ENCODE measurements at regions not wholly inside any gene's neighbourhood (a gene's known extent, or its start where the extent isn't known, plus 50 kb on each side); places are given as distances from the start of the nearest gene placed in this dataset.

DNA sequence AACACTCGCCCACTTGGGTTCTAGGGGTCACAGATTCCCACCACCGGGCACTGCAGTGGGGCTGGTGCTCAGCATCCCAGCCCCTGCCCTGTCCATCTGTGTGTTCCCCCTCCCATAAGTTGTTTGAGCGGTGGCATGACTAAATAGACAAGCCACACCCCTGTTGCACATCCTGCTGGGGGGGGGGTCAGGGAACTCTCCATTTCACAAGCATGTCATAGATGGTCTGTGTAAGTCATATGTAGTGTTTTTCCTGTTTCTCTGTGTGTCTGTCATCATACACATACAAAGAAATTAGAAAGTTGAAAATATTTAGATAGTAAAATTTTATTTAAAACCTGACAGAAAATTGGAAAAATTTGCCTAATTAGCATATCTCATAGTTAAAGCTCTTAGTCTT lies 270.2 kb downstream of the IPO8 start:
- Histone ChIP-seq H3K4ac (ENCODE audit: low read depth, low read length) (no peak overlapping the region), H3K4me3 (ENCODE audit: insufficient read depth, low read depth, low read length) (no peak overlapping the region), H2AK5ac (ENCODE audit: low read depth, low read length) (no peak overlapping the region), H3K27me3 (ENCODE audit: control insufficient read depth, insufficient read depth, low read length) (no peaks in the 10 kb centered on the region), H3K4me1 (ENCODE audit: control insufficient read depth, insufficient read depth, low read length) (no peaks in the 10 kb centered on the region), H2AK9ac (replicated peaks; ENCODE audit: low read depth, low read length, poor library complexity) (no peak overlapping the region), H4K20me1 (ENCODE audit: insufficient read depth, low read length) (no peaks in the 10 kb centered on the region), H3K18ac (ENCODE audit: low read depth, low read length) (no peak overlapping the region), H3K4me2 (ENCODE audit: low read depth, low read length) (no peak overlapping the region), H3K9ac (ENCODE audit: low read depth, low read length) (no peak overlapping the region), H3K9me1 (ENCODE audit: insufficient read depth, low read length) (no peaks in the 10 kb centered on the region), H3K27ac (ENCODE audit: insufficient read depth, low read length) (no peak overlapping the region), H4K91ac (ENCODE audit: insufficient read depth, low read depth, low read length) (no peak overlapping the region), H2BK15ac (ENCODE audit: low read depth, low read length) (no peak overlapping the region), H3K23ac (ENCODE audit: low read depth, low read length) (no peak overlapping the region), H2AFZ (replicated peaks; ENCODE audit: low read length, poor library complexity) (no peak overlapping the region), H3K14ac (replicated peaks; ENCODE audit: low read depth, low read length) (no peak overlapping the region), H2BK120ac (ENCODE audit: low read depth, low read length) (no peak overlapping the region), H4K8ac (ENCODE audit: low read depth in 2 of 2, low read length in 2 of 2) (no peak overlapping the region), H3K36me3 (ENCODE audit: control insufficient read depth, insufficient read depth, low read length) (no peaks in the 10 kb centered on the region), H3K79me1 (ENCODE audit: low read depth in 1 of 2, low read length in 2 of 2) (no peaks in the 10 kb centered on the region), H4K5ac (ENCODE audit: low read depth, low read length) (no peak overlapping the region), H3K9me3 (ENCODE audit: control insufficient read depth, insufficient read depth, low read length) (peaks cover 3% of the 10 kb centered on the region), H2BK5ac (ENCODE audit: low read depth, low read length, poor library complexity, severe bottlenecking) (no peak overlapping the region), H3K56ac (ENCODE audit: extremely low read depth, insufficient read depth, low read length) (no peak overlapping the region), H2BK20ac (ENCODE audit: low read depth, low read length) (no peak overlapping the region)
- no CpG with 5 or more reads among the region's 3 CpGs for WGBS, 2 experiments (ENCODE audit: extremely low coverage in 2 of 2, insufficient read length in 1 of 2)
- POLR2A ChIA-PET (ENCODE audit: unreplicated experiment): no interaction called here
- intact Hi-C loops (cut with micrococcal nuclease) (no loop called here), in situ Hi-C loops (cut with MboI; ENCODE audit: low sequenced_read_pairs) (no loop called here), dilution Hi-C loops (cut with HindIII; ENCODE audit: low sequenced_read_pairs, unreplicated experiment) (no loop called here)
- CTCF ChIA-PET: no interaction called here
- no peak for TF ChIP-seq NFE2L2 (IDR thresholded peaks at IDR 0.05; ENCODE audit: low read depth, low read length)
- TF ChIP-seq BHLHE40 (IDR thresholded peaks at IDR 0.05; ENCODE audit: low read depth, low read length): no peak
- no peak for TF ChIP-seq CHD1 (IDR thresholded peaks at IDR 0.05; ENCODE audit: low read depth, low read length)
- TF ChIP-seq, protein P1, sequence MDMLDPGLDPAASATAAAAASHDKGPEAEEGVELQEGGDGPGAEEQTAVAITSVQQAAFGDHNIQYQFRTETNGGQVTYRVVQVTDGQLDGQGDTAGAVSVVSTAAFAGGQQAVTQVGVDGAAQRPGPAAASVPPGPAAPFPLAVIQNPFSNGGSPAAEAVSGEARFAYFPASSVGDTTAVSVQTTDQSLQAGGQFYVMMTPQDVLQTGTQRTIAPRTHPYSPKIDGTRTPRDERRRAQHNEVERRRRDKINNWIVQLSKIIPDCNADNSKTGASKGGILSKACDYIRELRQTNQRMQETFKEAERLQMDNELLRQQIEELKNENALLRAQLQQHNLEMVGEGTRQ (IDR thresholded peaks at IDR 0.05; ENCODE audit: low read depth, low read length): no peak
- no peak for TF ChIP-seq RCOR1 (IDR thresholded peaks at IDR 0.05; ENCODE audit: insufficient replicate concordance, low read length)
- TF ChIP-seq, protein P2, sequence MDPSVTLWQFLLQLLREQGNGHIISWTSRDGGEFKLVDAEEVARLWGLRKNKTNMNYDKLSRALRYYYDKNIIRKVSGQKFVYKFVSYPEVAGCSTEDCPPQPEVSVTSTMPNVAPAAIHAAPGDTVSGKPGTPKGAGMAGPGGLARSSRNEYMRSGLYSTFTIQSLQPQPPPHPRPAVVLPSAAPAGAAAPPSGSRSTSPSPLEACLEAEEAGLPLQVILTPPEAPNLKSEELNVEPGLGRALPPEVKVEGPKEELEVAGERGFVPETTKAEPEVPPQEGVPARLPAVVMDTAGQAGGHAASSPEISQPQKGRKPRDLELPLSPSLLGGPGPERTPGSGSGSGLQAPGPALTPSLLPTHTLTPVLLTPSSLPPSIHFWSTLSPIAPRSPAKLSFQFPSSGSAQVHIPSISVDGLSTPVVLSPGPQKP (IDR thresholded peaks at IDR 0.05; ENCODE audit: borderline replicate concordance, low read depth, low read length): no peak
- TF ChIP-seq MAFK (IDR thresholded peaks at IDR 0.05; ENCODE audit: low read depth, low read length): no peak
- no peak for TF ChIP-seq MXI1 (IDR thresholded peaks at IDR 0.05; ENCODE audit: borderline replicate concordance, low read depth, low read length)
- TF ChIP-seq SMC3 (IDR thresholded peaks at IDR 0.05; ENCODE audit: low read depth, low read length): no peak
- no peak for TF ChIP-seq MAZ (IDR thresholded peaks at IDR 0.05; ENCODE audit: borderline replicate concordance, low read depth, low read length)
- no peak for TF ChIP-seq POLR2A (IDR thresholded peaks at IDR 0.05; ENCODE audit: low read depth, low read length)
- TF ChIP-seq RAD21 (IDR thresholded peaks at IDR 0.05; ENCODE audit: low read length): no peak
- no peak for TF ChIP-seq RFX5 (IDR thresholded peaks at IDR 0.05; ENCODE audit: low read depth, low read length)
- no peak for TF ChIP-seq CEBPB (IDR thresholded peaks at IDR 0.05; ENCODE audit: low read depth, low read length)
- TF ChIP-seq, protein P3, sequence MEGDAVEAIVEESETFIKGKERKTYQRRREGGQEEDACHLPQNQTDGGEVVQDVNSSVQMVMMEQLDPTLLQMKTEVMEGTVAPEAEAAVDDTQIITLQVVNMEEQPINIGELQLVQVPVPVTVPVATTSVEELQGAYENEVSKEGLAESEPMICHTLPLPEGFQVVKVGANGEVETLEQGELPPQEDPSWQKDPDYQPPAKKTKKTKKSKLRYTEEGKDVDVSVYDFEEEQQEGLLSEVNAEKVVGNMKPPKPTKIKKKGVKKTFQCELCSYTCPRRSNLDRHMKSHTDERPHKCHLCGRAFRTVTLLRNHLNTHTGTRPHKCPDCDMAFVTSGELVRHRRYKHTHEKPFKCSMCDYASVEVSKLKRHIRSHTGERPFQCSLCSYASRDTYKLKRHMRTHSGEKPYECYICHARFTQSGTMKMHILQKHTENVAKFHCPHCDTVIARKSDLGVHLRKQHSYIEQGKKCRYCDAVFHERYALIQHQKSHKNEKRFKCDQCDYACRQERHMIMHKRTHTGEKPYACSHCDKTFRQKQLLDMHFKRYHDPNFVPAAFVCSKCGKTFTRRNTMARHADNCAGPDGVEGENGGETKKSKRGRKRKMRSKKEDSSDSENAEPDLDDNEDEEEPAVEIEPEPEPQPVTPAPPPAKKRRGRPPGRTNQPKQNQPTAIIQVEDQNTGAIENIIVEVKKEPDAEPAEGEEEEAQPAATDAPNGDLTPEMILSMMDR (conservative IDR thresholded peaks at IDR 0.05; ENCODE audit: low read depth, low read length): no peak
- TF ChIP-seq FOS (IDR thresholded peaks at IDR 0.05; ENCODE audit: low read depth, low read length): no peak
- ATAC-seq (ENCODE audit: low read depth) (no peak), DNase-seq (no peak)
- no TSS peak for BruUV-seq (replicated peaks)
